Hepatocyte (in vitro differentiated cells): ENCODE measurements at regions not wholly inside any gene's neighbourhood (a gene's known extent, or its start where the extent isn't known, plus 50 kb on each side); places are given as distances from the start of the nearest gene placed in this dataset.

ENCODE experiments used
- DNase-seq: peaks from one replicate; pipeline ENCODE4 v3.0.0-alpha.2; 2016; ENCODE audit warnings: low spot score
- H2AFZ ChIP-seq: fragments of 200-600 bp; sonication (generic); 2 replicates; pipeline ENCODE4 v1.6.0; 2016; ENCODE audit warnings: antibody characterized with exemption, mild to moderate bottlenecking
- H3K27ac ChIP-seq: fragments of 200-600 bp; sonication (generic); 2 replicates; pipeline ENCODE4 v1.5.1; 2016; ENCODE audit warnings: mild to moderate bottlenecking
- H3K27me3 ChIP-seq: fragments of 200-600 bp; sonication (generic); 2 replicates; pipeline ENCODE4 v1.6.1; 2016
- H3K36me3 ChIP-seq: fragments of 200-600 bp; sonication (generic); replicated peaks from 2 replicates; pipeline ENCODE4 v1.5.1; 2016; ENCODE audit warnings: low read depth; ENCODE audit not compliant: insufficient read depth
- H3K4me1 ChIP-seq: fragments of 200-600 bp; sonication (generic); 2 replicates; pipeline ENCODE4 v1.5.1; 2016; ENCODE audit warnings: mild to moderate bottlenecking, moderate library complexity; ENCODE audit not compliant: insufficient read depth
- H3K4me2 ChIP-seq: fragments of 200-600 bp; sonication (generic); 2 replicates; pipeline ENCODE4 v1.6.0; 2016
- H3K4me3 ChIP-seq: fragments of 200-600 bp; sonication (generic); 2 replicates; pipeline ENCODE4 v1.5.1; 2016; ENCODE audit warnings: mild to moderate bottlenecking
- H3K79me2 ChIP-seq: fragments of 200-600 bp; sonication (generic); 2 replicates; pipeline ENCODE4 v1.6.0; 2017; ENCODE audit warnings: mild to moderate bottlenecking
- H3K9me2 ChIP-seq: fragments of 200-600 bp; sonication (generic); replicated peaks from 2 replicates; pipeline ENCODE4 v1.6.0; 2017; ENCODE audit warnings: mild to moderate bottlenecking; ENCODE audit not compliant: insufficient read depth
- H3K9me3 ChIP-seq: fragments of 200-600 bp; sonication (generic); 2 replicates; pipeline ENCODE4 v1.5.1; 2016; ENCODE audit warnings: low read depth, mild to moderate bottlenecking
- H4K20me1 ChIP-seq: fragments of 200-600 bp; sonication (generic); 2 replicates; pipeline ENCODE4 v1.6.0; 2016; ENCODE audit warnings: mild to moderate bottlenecking; ENCODE audit not compliant: insufficient read depth, poor library complexity, severe bottlenecking
- EZH2 ChIP-seq: fragments of 200-600 bp; sonication (generic); IDR thresholded peaks from 2 replicates; pipeline ENCODE4 v1.6.1; 2016; ENCODE audit warnings: antibody characterized with exemption, mild to moderate bottlenecking, borderline replicate concordance
- EZH2phosphoT487 ChIP-seq: fragments of 200-600 bp; sonication (generic); IDR thresholded peaks from one replicate; pipeline ENCODE4 v1.6.1; 2018; ENCODE audit warnings: antibody characterized with exemption, mild to moderate bottlenecking, low read depth, moderate library complexity; ENCODE audit not compliant: unreplicated experiment, severe bottlenecking
- WGBS: methylation state at CpG from one replicate; pipeline ENCODE4 v1.1.6; 2016; ENCODE audit warnings: low lambda C conversion rate; ENCODE audit errors: missing lambda C conversion rate; 5-methylcytosine and 5-hydroxymethylcytosine counted together
- TF ChIP-seq, protein P1 (sequence below): fragments of 200-600 bp; sonication (generic); IDR thresholded peaks from 2 replicates; pipeline ENCODE4 v1.5.1; 2016; ENCODE audit warnings: antibody characterized with exemption, mild to moderate bottlenecking; ENCODE audit not compliant: poor library complexity

DNA sequence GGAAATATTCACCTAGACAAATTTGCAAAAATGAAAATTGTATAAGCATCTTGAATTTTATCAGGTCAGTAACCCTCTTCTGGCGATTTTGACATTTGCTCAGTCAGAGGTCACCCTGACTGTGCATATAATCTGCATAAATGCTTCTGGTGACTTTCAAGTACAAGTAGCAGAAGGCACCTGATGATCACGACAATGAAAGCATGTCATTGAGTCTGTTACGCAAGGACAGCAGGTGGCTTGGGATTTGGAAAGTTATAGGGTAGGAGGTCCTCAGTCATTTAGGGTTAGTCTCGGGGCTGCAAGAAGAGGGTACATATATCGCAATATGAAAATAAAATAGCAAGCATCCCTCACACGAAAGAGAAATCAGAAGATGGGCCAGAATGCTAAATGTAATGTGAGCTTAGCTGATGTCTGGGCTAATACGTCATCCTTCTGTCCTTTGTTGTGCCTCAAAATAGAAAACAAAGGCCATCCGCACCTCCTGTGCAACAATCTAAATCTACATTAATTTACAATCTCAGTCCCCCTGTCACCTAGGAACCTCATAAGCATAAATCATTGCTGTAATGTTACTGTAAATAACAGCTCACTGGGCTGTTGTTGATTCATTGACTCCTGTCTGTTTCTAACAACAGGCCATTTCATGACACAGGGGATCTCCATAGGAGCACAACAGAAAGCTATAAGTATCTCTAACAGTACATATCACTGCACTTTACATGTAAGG is 155.2 kb upstream of the RSPO3 start:
- Histone ChIP-seq H3K79me2 (no peaks in the 10 kb centered on the region), H3K4me3 (no peak overlapping the region), H4K20me1 (no peaks in the 10 kb centered on the region), H3K4me1 (no peaks in the 10 kb centered on the region), H3K27ac (no peak overlapping the region), H3K9me2 (no peaks in the 10 kb centered on the region), H3K27me3 (no peaks in the 10 kb centered on the region), H2AFZ (no peak overlapping the region), H3K36me3 (no peaks in the 10 kb centered on the region), H3K9me3 (no peaks in the 10 kb centered on the region), H3K4me2 (no peak overlapping the region)
- no peak for TF ChIP-seq EZH2phosphoT487
- no peak for TF ChIP-seq EZH2
- TF ChIP-seq, protein P1, sequence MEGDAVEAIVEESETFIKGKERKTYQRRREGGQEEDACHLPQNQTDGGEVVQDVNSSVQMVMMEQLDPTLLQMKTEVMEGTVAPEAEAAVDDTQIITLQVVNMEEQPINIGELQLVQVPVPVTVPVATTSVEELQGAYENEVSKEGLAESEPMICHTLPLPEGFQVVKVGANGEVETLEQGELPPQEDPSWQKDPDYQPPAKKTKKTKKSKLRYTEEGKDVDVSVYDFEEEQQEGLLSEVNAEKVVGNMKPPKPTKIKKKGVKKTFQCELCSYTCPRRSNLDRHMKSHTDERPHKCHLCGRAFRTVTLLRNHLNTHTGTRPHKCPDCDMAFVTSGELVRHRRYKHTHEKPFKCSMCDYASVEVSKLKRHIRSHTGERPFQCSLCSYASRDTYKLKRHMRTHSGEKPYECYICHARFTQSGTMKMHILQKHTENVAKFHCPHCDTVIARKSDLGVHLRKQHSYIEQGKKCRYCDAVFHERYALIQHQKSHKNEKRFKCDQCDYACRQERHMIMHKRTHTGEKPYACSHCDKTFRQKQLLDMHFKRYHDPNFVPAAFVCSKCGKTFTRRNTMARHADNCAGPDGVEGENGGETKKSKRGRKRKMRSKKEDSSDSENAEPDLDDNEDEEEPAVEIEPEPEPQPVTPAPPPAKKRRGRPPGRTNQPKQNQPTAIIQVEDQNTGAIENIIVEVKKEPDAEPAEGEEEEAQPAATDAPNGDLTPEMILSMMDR, result no peak
- no peak for DNase-seq
- 82% methylated on average over 8 of the region's 8 CpGs for WGBS

- H3K9me3 ChIP-seq, result no peaks in the 10 kb centered on the region
- no peaks in the 10 kb centered on the region for H3K4me1 ChIP-seq
- no peak overlapping the region for H3K4me2 ChIP-seq
- H3K27ac ChIP-seq, result no peak overlapping the region
- 45% methylated on average over 3 of the region's 3 CpGs for WGBS
- H3K4me3 ChIP-seq, result no peak overlapping the region
- H3K79me2 ChIP-seq, result no peaks in the 10 kb centered on the region
- H3K27me3 ChIP-seq, result no peaks in the 10 kb centered on the region
- DNase-seq, result no peak
- H3K36me3 ChIP-seq, result no peaks in the 10 kb centered on the region
- TF ChIP-seq EZH2phosphoT487 (no peak), EZH2 (no peak)
- TF ChIP-seq, protein P1, result no peak
- no peaks in the 10 kb centered on the region for H4K20me1 ChIP-seq
- H3K9me2 ChIP-seq, result no peaks in the 10 kb centered on the region
- H2AFZ ChIP-seq, result no peak overlapping the region
Measured at GRCh38 chr6:126967296-126968005, 151.0 kb upstream of the RSPO3 start.

- no peaks in the 10 kb centered on the region for H3K36me3 ChIP-seq
- no peaks in the 10 kb centered on the region for H3K4me1 ChIP-seq
- DNase-seq, result no peak
- no peak overlapping the region for H3K27ac ChIP-seq
- TF ChIP-seq EZH2phosphoT487 (no peak), EZH2 (no peak)
- TF ChIP-seq, protein P1, result no peak
- peak overlapping the region; percentile 26 for H3K4me2 ChIP-seq
- no peak overlapping the region for H2AFZ ChIP-seq
- H3K79me2 ChIP-seq, result no peaks in the 10 kb centered on the region
- WGBS, result 61% methylated on average over 2 of the region's 2 CpGs
- no peaks in the 10 kb centered on the region for H4K20me1 ChIP-seq
- no peaks in the 10 kb centered on the region for H3K27me3 ChIP-seq
- no peaks in the 10 kb centered on the region for H3K9me2 ChIP-seq
- no peaks in the 10 kb centered on the region for H3K9me3 ChIP-seq
- H3K4me3 ChIP-seq, result no peak overlapping the region
Measured at GRCh38 chr6:126976253-126976797, 142.1 kb upstream of the RSPO3 start.
